GM18505 (cell line): ENCODE measurements at regions not wholly inside any gene's neighbourhood (a gene's known extent, or its start where the extent isn't known, plus 50 kb on each side); places are given as distances from the start of the nearest gene placed in this dataset.

Experiments
- ATAC-seq: cut with Tn5 transposase; IDR thresholded peaks from one replicate; pipeline ENCODE4 v1.9.1; 2021; ENCODE audit not compliant: unreplicated experiment
- POLR2A ChIP-seq: IDR thresholded peaks from 4 replicates; pipeline ENCODE4 v1.6.1; 2011; ENCODE audit warnings: borderline replicate concordance; ENCODE audit not compliant: insufficient read depth, insufficient read length; ENCODE audit errors: extremely low read depth

GRCh38 chr3:81931265-81932251, 170.1 kb upstream of the GBE1 start:
- no peak for TF ChIP-seq POLR2A
- no peak for ATAC-seq

GRCh38 chr3:81929697-81930096, 168.3 kb upstream of the GBE1 start:
- no peak for ATAC-seq
- TF ChIP-seq POLR2A, result no peak

GRCh38 chr3:81927811-81928210, 166.4 kb upstream of the GBE1 start:
- no peak for TF ChIP-seq POLR2A
- no peak for ATAC-seq

- TF ChIP-seq POLR2A, result no peak
- no peak for ATAC-seq
Measured at GRCh38 chr3:81925385-81925784, 163.9 kb upstream of the GBE1 start.

- ATAC-seq, result no peak
- no peak for TF ChIP-seq POLR2A
Measured at GRCh38 chr3:81923038-81923437, 161.6 kb upstream of the GBE1 start.

GRCh38 chr3:81922404-81922803, 161.0 kb upstream of the GBE1 start:
- TF ChIP-seq POLR2A, result no peak
- ATAC-seq, result no peak

GRCh38 chr3:81920816-81921215, 159.4 kb upstream of the GBE1 start:
- no peak for TF ChIP-seq POLR2A
- no peak for ATAC-seq

- TF ChIP-seq POLR2A, result no peak
- ATAC-seq, result no peak
Measured at GRCh38 chr3:81916890-81917289, 155.4 kb upstream of the GBE1 start.

GRCh38 chr3:81913886-81914663, 152.6 kb upstream of the GBE1 start:
- no peak for ATAC-seq
- TF ChIP-seq POLR2A, result no peak

- ATAC-seq, result no peak
- no peak for TF ChIP-seq POLR2A
Measured at GRCh38 chr3:81911221-81911620, 149.8 kb upstream of the GBE1 start.

- peak; percentile 72 for ATAC-seq
- TF ChIP-seq POLR2A, result no peak
Measured at GRCh38 chr3:81910244-81910852, 148.9 kb upstream of the GBE1 start.

GRCh38 chr3:81909796-81910195, 148.4 kb upstream of the GBE1 start:
- ATAC-seq, result no peak
- no peak for TF ChIP-seq POLR2A

GRCh38 chr3:81908561-81908960, 147.1 kb upstream of the GBE1 start:
- no peak for TF ChIP-seq POLR2A
- no peak for ATAC-seq
